Fibroblast of gingiva (primary cell): ENCODE measurements at regions not wholly inside any gene's neighbourhood (a gene's known extent, or its start where the extent isn't known, plus 50 kb on each side); places are given as distances from the start of the nearest gene placed in this dataset.
A peak's percentile ranks its signal among the peaks of the same experiment; 100 is the strongest.
"Not testable (repeated sequence)": the region's sequence is repeated elsewhere in the genome, so short reads cannot be mapped to it uniquely, and the experiment has no call there.

ENCODE experiments used
- DNase-seq: peaks from one replicate; pipeline ENCODE4 v3.0.0-alpha.2; 2011; ENCODE audit warnings: low read depth

- DNase-seq, result no peak
Observed at GRCh38 chr2:111251711-111252110, 131.0 kb downstream of the BCL2L11 start.

- no peak for DNase-seq
Observed at GRCh38 chr2:111252436-111252835, 131.7 kb downstream of the BCL2L11 start.

GRCh38 chr2:111254916-111255315 is 134.2 kb downstream of the BCL2L11 start:
- not testable (repeated sequence) for DNase-seq

GRCh38 chr2:111256628-111257027 is 135.9 kb downstream of the BCL2L11 start:
- DNase-seq, result not testable (repeated sequence)

- DNase-seq, result not testable (repeated sequence)
Observed at GRCh38 chr2:111257607-111258006, 136.9 kb downstream of the BCL2L11 start.

GRCh38 chr2:111258318-111258717 is 137.6 kb downstream of the BCL2L11 start:
- DNase-seq, result not testable (repeated sequence)

- DNase-seq, result peak; percentile 12
Observed at GRCh38 chr2:111262627-111263379, 142.1 kb downstream of the BCL2L11 start.

- DNase-seq, result not testable (repeated sequence)
Observed at GRCh38 chr2:111263380-111264017, 142.8 kb downstream of the BCL2L11 start.

- not testable (repeated sequence) for DNase-seq
Observed at GRCh38 chr2:111264956-111265355, 144.2 kb downstream of the BCL2L11 start.

- not testable (repeated sequence) for DNase-seq
Observed at GRCh38 chr2:111266556-111266955, 145.8 kb downstream of the BCL2L11 start.

GRCh38 chr2:111267038-111267437 is 146.3 kb downstream of the BCL2L11 start:
- DNase-seq, result not testable (repeated sequence)

- DNase-seq, result not testable (repeated sequence)
Observed at GRCh38 chr2:111269761-111270323, 149.1 kb downstream of the BCL2L11 start.

GRCh38 chr2:111270569-111270968 is 149.9 kb downstream of the BCL2L11 start:
- DNase-seq, result not testable (repeated sequence)

- DNase-seq, result not testable (repeated sequence)
Observed at GRCh38 chr2:111271647-111272304, 151.1 kb downstream of the BCL2L11 start.

- DNase-seq, result not testable (repeated sequence)
Observed at GRCh38 chr2:111273007-111273406, 152.3 kb downstream of the BCL2L11 start.

- peak; percentile 11 for DNase-seq
Observed at GRCh38 chr2:111275047-111275853, 154.5 kb downstream of the BCL2L11 start.

GRCh38 chr2:111275854-111276171 is 155.1 kb downstream of the BCL2L11 start:
- not testable (repeated sequence) for DNase-seq

- DNase-seq, result not testable (repeated sequence)
Observed at GRCh38 chr2:111278133-111278532, 157.4 kb downstream of the BCL2L11 start.

GRCh38 chr2:111280709-111281286 is 160.1 kb downstream of the BCL2L11 start:
- not testable (repeated sequence) for DNase-seq

GRCh38 chr2:111282162-111282561 is 161.4 kb downstream of the BCL2L11 start:
- not testable (repeated sequence) for DNase-seq
